Activated naive CD8-positive, alpha-beta T cell treated with anti-CD3 and anti-CD28 coated beads for 36 hours (primary cell): ENCODE measurements at regions not wholly inside any gene's neighbourhood (a gene's known extent, or its start where the extent isn't known, plus 50 kb on each side); places are given as distances from the start of the nearest gene placed in this dataset.

Experiments used
- DNase-seq: peaks from one replicate; pipeline ENCODE4 v3.0.0; 2021
- H3K27ac Mint-ChIP-seq: one replicate; pipeline ENCODE4 v1.8.0; 2022; ENCODE audit warnings: mild to moderate bottlenecking, moderate library complexity, mixed read lengths
- H3K27me3 Mint-ChIP-seq: one replicate; pipeline ENCODE4 v1.8.0; 2022; ENCODE audit warnings: mild to moderate bottlenecking, mixed read lengths
- H3K36me3 Mint-ChIP-seq: one replicate; pipeline ENCODE4 v1.8.0; 2021; ENCODE audit warnings: mild to moderate bottlenecking, mixed read lengths
- H3K4me1 Mint-ChIP-seq: one replicate; pipeline ENCODE4 v1.8.0; 2021; ENCODE audit warnings: mixed read lengths
- H3K4me3 Mint-ChIP-seq: one replicate; pipeline ENCODE4 v1.8.0; 2022; ENCODE audit warnings: mild to moderate bottlenecking, moderate library complexity, mixed read lengths
- H3K9me3 Mint-ChIP-seq: one replicate; pipeline ENCODE4 v1.8.0; 2022; ENCODE audit warnings: mixed read lengths

- Mint-ChIP-seq H3K9me3 (no peaks in the 10 kb centered on the region), H3K36me3 (no peaks in the 10 kb centered on the region), H3K4me1 (peaks cover 2% of the 10 kb centered on the region), H3K27ac (no peak overlapping the region), H3K4me3 (no peak overlapping the region), H3K27me3 (no peaks in the 10 kb centered on the region)
- no peak for DNase-seq
Measured at GRCh38 chr5:143738417-143739401, 73.3 kb upstream of the HMHB1 start.

GRCh38 chr5:143737062-143737461, 74.9 kb upstream of the HMHB1 start:
- Mint-ChIP-seq H3K27me3 (no peaks in the 10 kb centered on the region), H3K4me3 (no peak overlapping the region), H3K4me1 (peaks cover 2% of the 10 kb centered on the region), H3K36me3 (no peaks in the 10 kb centered on the region), H3K9me3 (no peaks in the 10 kb centered on the region), H3K27ac (no peak overlapping the region)
- DNase-seq, result no peak

GRCh38 chr5:143734456-143734780, 77.5 kb upstream of the HMHB1 start:
- no peaks in the 10 kb centered on the region for H3K27me3 Mint-ChIP-seq
- no peak overlapping the region for H3K4me3 Mint-ChIP-seq
- H3K9me3 Mint-ChIP-seq, result no peaks in the 10 kb centered on the region
- no peaks in the 10 kb centered on the region for H3K4me1 Mint-ChIP-seq
- no peak for DNase-seq
- H3K36me3 Mint-ChIP-seq, result no peaks in the 10 kb centered on the region
- no peak overlapping the region for H3K27ac Mint-ChIP-seq

GRCh38 chr5:143733665-143734455, 78.1 kb upstream of the HMHB1 start:
- H3K36me3 Mint-ChIP-seq, result no peaks in the 10 kb centered on the region
- H3K4me3 Mint-ChIP-seq, result no peak overlapping the region
- no peaks in the 10 kb centered on the region for H3K27me3 Mint-ChIP-seq
- H3K9me3 Mint-ChIP-seq, result no peaks in the 10 kb centered on the region
- H3K4me1 Mint-ChIP-seq, result no peaks in the 10 kb centered on the region
- DNase-seq, result no peak
- no peak overlapping the region for H3K27ac Mint-ChIP-seq

GRCh38 chr5:143732402-143732801, 79.6 kb upstream of the HMHB1 start:
- H3K36me3 Mint-ChIP-seq, result no peaks in the 10 kb centered on the region

GRCh38 chr5:143730112-143730801, 81.7 kb upstream of the HMHB1 start:
- H3K4me3 Mint-ChIP-seq, result no peak overlapping the region
- no peaks in the 10 kb centered on the region for H3K4me1 Mint-ChIP-seq
- H3K36me3 Mint-ChIP-seq, result peaks cover 2% of the 10 kb centered on the region
- H3K27me3 Mint-ChIP-seq, result no peaks in the 10 kb centered on the region
- H3K9me3 Mint-ChIP-seq, result peaks cover 3% of the 10 kb centered on the region
- no peak for DNase-seq
- H3K27ac Mint-ChIP-seq, result peak overlapping the region; percentile 39

More at GRCh38 chr5:143732402-143732801, 79.6 kb upstream of the HMHB1 start:
- Mint-ChIP-seq H3K27ac (no peak overlapping the region), H3K4me3 (no peak overlapping the region), H3K27me3 (no peaks in the 10 kb centered on the region), H3K4me1 (no peaks in the 10 kb centered on the region), H3K9me3 (no peaks in the 10 kb centered on the region)
- no peak for DNase-seq

GRCh38 chr5:143729334-143729946, 82.5 kb upstream of the HMHB1 start:
- H3K4me3 Mint-ChIP-seq, result no peak overlapping the region
- H3K9me3 Mint-ChIP-seq, result peaks cover 9% of the 10 kb centered on the region
- H3K36me3 Mint-ChIP-seq, result peaks cover 7% of the 10 kb centered on the region
- no peaks in the 10 kb centered on the region for H3K4me1 Mint-ChIP-seq
- H3K27me3 Mint-ChIP-seq, result no peaks in the 10 kb centered on the region
- H3K27ac Mint-ChIP-seq, result no peak overlapping the region
- no peak for DNase-seq

GRCh38 chr5:143723159-143723558, 88.8 kb upstream of the HMHB1 start:
- Mint-ChIP-seq H3K9me3 (peaks cover 20% of the 10 kb centered on the region), H3K27me3 (peaks cover 3% of the 10 kb centered on the region), H3K36me3 (peaks cover 7% of the 10 kb centered on the region), H3K4me3 (no peak overlapping the region), H3K4me1 (no peaks in the 10 kb centered on the region), H3K27ac (no peak overlapping the region)
- DNase-seq, result no peak

- no peak overlapping the region for H3K4me3 Mint-ChIP-seq
- H3K4me1 Mint-ChIP-seq, result no peaks in the 10 kb centered on the region
- H3K27me3 Mint-ChIP-seq, result peaks cover 3% of the 10 kb centered on the region
- no peak for DNase-seq
- peaks cover 7% of the 10 kb centered on the region for H3K36me3 Mint-ChIP-seq
- peaks cover 20% of the 10 kb centered on the region for H3K9me3 Mint-ChIP-seq
- H3K27ac Mint-ChIP-seq, result no peak overlapping the region
Measured at GRCh38 chr5:143721925-143722324, 90.0 kb upstream of the HMHB1 start.

GRCh38 chr5:143720689-143721088, 91.3 kb upstream of the HMHB1 start:
- peaks cover 7% of the 10 kb centered on the region for H3K36me3 Mint-ChIP-seq
- DNase-seq, result no peak
- peaks cover 3% of the 10 kb centered on the region for H3K27me3 Mint-ChIP-seq
- no peak overlapping the region for H3K27ac Mint-ChIP-seq
- peaks cover 19% of the 10 kb centered on the region for H3K9me3 Mint-ChIP-seq
- H3K4me1 Mint-ChIP-seq, result no peaks in the 10 kb centered on the region
- H3K4me3 Mint-ChIP-seq, result no peak overlapping the region

GRCh38 chr5:143717400-143717799, 94.6 kb upstream of the HMHB1 start:
- no peak overlapping the region for H3K27ac Mint-ChIP-seq
- DNase-seq, result no peak
- peaks cover 3% of the 10 kb centered on the region for H3K27me3 Mint-ChIP-seq
- H3K4me3 Mint-ChIP-seq, result no peak overlapping the region
- no peaks in the 10 kb centered on the region for H3K4me1 Mint-ChIP-seq
- no peaks in the 10 kb centered on the region for H3K36me3 Mint-ChIP-seq
- H3K9me3 Mint-ChIP-seq, result no peaks in the 10 kb centered on the region

- Mint-ChIP-seq H3K4me3 (no peak overlapping the region), H3K36me3 (no peaks in the 10 kb centered on the region), H3K27ac (no peak overlapping the region), H3K27me3 (peaks cover 3% of the 10 kb centered on the region), H3K9me3 (no peaks in the 10 kb centered on the region), H3K4me1 (no peaks in the 10 kb centered on the region)
- no peak for DNase-seq
Measured at GRCh38 chr5:143716881-143717280, 95.1 kb upstream of the HMHB1 start.

- Mint-ChIP-seq H3K4me1 (no peaks in the 10 kb centered on the region), H3K9me3 (no peaks in the 10 kb centered on the region), H3K4me3 (no peak overlapping the region), H3K36me3 (no peaks in the 10 kb centered on the region), H3K27ac (no peak overlapping the region), H3K27me3 (peaks cover 3% of the 10 kb centered on the region)
- no peak for DNase-seq
Measured at GRCh38 chr5:143715616-143716015, 96.3 kb upstream of the HMHB1 start.

- H3K36me3 Mint-ChIP-seq, result no peaks in the 10 kb centered on the region
- H3K4me3 Mint-ChIP-seq, result no peak overlapping the region
- H3K4me1 Mint-ChIP-seq, result no peaks in the 10 kb centered on the region
- peaks cover 3% of the 10 kb centered on the region for H3K27me3 Mint-ChIP-seq
- DNase-seq, result no peak
- H3K9me3 Mint-ChIP-seq, result no peaks in the 10 kb centered on the region
- H3K27ac Mint-ChIP-seq, result no peak overlapping the region
Measured at GRCh38 chr5:143714629-143715028, 97.3 kb upstream of the HMHB1 start.
